Effector memory CD4-positive, alpha-beta T cell (primary cell): ENCODE measurements at regions not wholly inside any gene's neighbourhood (a gene's known extent, or its start where the extent isn't known, plus 50 kb on each side); places are given as distances from the start of the nearest gene placed in this dataset.

Experiments
- DNase-seq, 3 donors: peaks; one replicate each; pipeline ENCODE4 v3.0.0-alpha.2; 2020
- H3K27ac ChIP-seq: 2 replicates; pipeline ENCODE4 v1.7.0; 2013; ENCODE audit warnings: mild to moderate bottlenecking, low read length, moderate library complexity; ENCODE audit not compliant: insufficient read depth, poor library complexity, severe bottlenecking
- H3K27me3 ChIP-seq: replicated peaks from 2 replicates; pipeline ENCODE4 v1.7.0; 2013; ENCODE audit warnings: mild to moderate bottlenecking, low read length; ENCODE audit not compliant: insufficient read depth, control insufficient read depth, poor library complexity, severe bottlenecking
- H3K36me3 ChIP-seq: 2 replicates; pipeline ENCODE4 v1.7.0; 2013; ENCODE audit warnings: mild to moderate bottlenecking, low read length, moderate library complexity; ENCODE audit not compliant: control insufficient read depth, insufficient read depth
- H3K4me1 ChIP-seq: 2 replicates; pipeline ENCODE4 v1.7.0; 2013; ENCODE audit warnings: low read length, mild to moderate bottlenecking; ENCODE audit not compliant: control insufficient read depth, insufficient read depth, poor library complexity, severe bottlenecking
- H3K4me3 ChIP-seq: 2 replicates; pipeline ENCODE4 v1.7.0; 2013; ENCODE audit warnings: low read length, low read depth, mild to moderate bottlenecking; ENCODE audit not compliant: insufficient read depth, poor library complexity, severe bottlenecking
- H3K9me3 ChIP-seq: 2 replicates; pipeline ENCODE4 v1.7.0; 2013; ENCODE audit warnings: mild to moderate bottlenecking, low read length, moderate library complexity; ENCODE audit not compliant: control insufficient read depth

DNA sequence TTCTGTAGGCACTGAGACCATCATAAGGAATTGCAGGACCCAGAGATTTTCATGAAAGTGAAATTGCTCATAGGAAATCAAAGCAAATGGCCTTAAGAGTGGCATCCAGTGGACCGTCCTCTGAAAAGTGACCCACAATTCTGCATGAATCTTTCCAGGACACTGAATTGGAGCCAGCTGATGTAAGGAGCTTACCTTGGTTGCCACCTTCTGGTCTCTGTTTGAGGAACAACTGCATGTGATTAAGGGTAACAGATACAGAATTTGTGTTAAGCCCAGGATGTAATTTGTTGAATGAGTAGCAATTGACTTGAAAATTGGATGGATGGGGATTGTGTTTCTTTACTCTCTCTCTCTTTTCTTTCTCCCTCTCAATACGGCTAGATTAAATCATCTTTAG is 49.9 kb upstream of the GAS1 start:
- H3K27me3 ChIP-seq: no peaks in the 10 kb centered on the region
- no peak for DNase-seq

DNA sequence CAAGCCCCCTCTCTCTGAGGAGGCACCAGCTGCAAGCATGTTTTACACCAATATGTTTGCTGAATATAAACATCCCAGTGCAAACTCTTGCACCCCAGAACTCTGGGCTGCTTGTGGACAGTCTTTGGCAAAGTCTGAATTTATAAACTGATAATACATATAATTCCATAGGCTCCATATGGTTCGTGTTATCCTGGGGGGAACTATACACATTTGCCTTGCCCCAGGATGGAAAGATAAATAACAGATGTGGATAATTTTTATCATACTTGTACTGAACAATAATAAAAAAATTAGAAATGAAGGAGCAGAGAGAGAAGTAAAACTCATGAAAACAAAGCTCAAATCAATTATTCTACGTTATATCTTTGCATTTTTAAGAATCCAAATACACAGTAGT is 50.6 kb upstream of the GAS1 start:
- H3K9me3 ChIP-seq: no peaks in the 10 kb centered on the region
- no peaks in the 10 kb centered on the region for H3K36me3 ChIP-seq
- no peak overlapping the region for H3K27ac ChIP-seq
- H3K27me3 ChIP-seq: no peaks in the 10 kb centered on the region
- DNase-seq: no peak
- no peak overlapping the region for H3K4me3 ChIP-seq
- H3K4me1 ChIP-seq: no peaks in the 10 kb centered on the region

More for the DNA sequence above, 49.9 kb upstream of the GAS1 start:
- Histone ChIP-seq H3K36me3 (no peaks in the 10 kb centered on the region), H3K9me3 (no peaks in the 10 kb centered on the region), H3K4me1 (no peaks in the 10 kb centered on the region), H3K27ac (no peak overlapping the region), H3K4me3 (no peak overlapping the region)

- no peak overlapping the region for H3K4me3 ChIP-seq
- H3K27ac ChIP-seq: no peak overlapping the region
- no peaks in the 10 kb centered on the region for H3K36me3 ChIP-seq
- no peaks in the 10 kb centered on the region for H3K9me3 ChIP-seq
- DNase-seq: no peak
- H3K4me1 ChIP-seq: no peaks in the 10 kb centered on the region
- no peaks in the 10 kb centered on the region for H3K27me3 ChIP-seq
Measured at GRCh38 chr9:87002517-87002916, 55.2 kb upstream of the GAS1 start.

- no peak for DNase-seq
- Histone ChIP-seq H3K27me3 (no peaks in the 10 kb centered on the region), H3K4me3 (no peak overlapping the region)
Measured at GRCh38 chr9:87004016-87004415, 56.7 kb upstream of the GAS1 start.

DNA sequence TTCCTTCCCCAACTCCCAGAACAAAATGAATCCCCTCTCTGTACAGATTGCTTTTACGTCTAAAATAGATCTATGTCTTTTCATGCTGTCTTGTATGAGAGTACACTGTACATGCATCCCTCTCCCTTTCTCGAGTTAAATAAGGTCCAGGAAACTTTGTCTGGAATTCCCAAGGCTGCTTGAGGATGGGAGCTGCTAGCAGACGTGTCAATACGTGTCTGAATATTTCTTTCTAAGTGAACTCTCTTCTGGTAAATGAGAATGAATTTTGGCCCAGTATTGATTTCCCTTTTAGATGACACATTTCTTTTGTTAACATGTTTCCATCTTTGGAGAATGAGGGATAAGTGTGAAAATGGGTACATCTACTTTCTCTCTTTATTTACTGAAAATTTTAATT is 59.6 kb upstream of the GAS1 start:
- H3K27ac ChIP-seq: no peak overlapping the region
- H3K4me3 ChIP-seq: no peak overlapping the region
- H3K27me3 ChIP-seq: no peaks in the 10 kb centered on the region
- no peaks in the 10 kb centered on the region for H3K4me1 ChIP-seq
- no peaks in the 10 kb centered on the region for H3K36me3 ChIP-seq
- no peak for DNase-seq
- no peaks in the 10 kb centered on the region for H3K9me3 ChIP-seq

More at GRCh38 chr9:87004016-87004415, 56.7 kb upstream of the GAS1 start:
- Histone ChIP-seq H3K36me3 (no peaks in the 10 kb centered on the region), H3K9me3 (no peaks in the 10 kb centered on the region), H3K4me1 (no peaks in the 10 kb centered on the region), H3K27ac (no peak overlapping the region)

- Histone ChIP-seq H3K4me3 (no peak overlapping the region), H3K4me1 (no peaks in the 10 kb centered on the region), H3K27me3 (no peaks in the 10 kb centered on the region), H3K9me3 (no peaks in the 10 kb centered on the region), H3K36me3 (no peaks in the 10 kb centered on the region), H3K27ac (no peak overlapping the region)
- DNase-seq: no peak
Measured at GRCh38 chr9:87007711-87008366, 60.5 kb upstream of the GAS1 start.

GRCh38 chr9:87008667-87009066 is 61.4 kb upstream of the GAS1 start:
- Histone ChIP-seq H3K4me1 (no peaks in the 10 kb centered on the region), H3K4me3 (no peak overlapping the region), H3K27ac (no peak overlapping the region), H3K36me3 (no peaks in the 10 kb centered on the region), H3K27me3 (no peaks in the 10 kb centered on the region), H3K9me3 (no peaks in the 10 kb centered on the region)
- no peak for DNase-seq

- H3K27me3 ChIP-seq: no peaks in the 10 kb centered on the region
- no peak overlapping the region for H3K4me3 ChIP-seq
- H3K36me3 ChIP-seq: no peaks in the 10 kb centered on the region
- no peaks in the 10 kb centered on the region for H3K4me1 ChIP-seq
- no peak overlapping the region for H3K27ac ChIP-seq
- no peaks in the 10 kb centered on the region for H3K9me3 ChIP-seq
- no peak for DNase-seq
Measured at GRCh38 chr9:87010626-87011025, 63.3 kb upstream of the GAS1 start.

DNA sequence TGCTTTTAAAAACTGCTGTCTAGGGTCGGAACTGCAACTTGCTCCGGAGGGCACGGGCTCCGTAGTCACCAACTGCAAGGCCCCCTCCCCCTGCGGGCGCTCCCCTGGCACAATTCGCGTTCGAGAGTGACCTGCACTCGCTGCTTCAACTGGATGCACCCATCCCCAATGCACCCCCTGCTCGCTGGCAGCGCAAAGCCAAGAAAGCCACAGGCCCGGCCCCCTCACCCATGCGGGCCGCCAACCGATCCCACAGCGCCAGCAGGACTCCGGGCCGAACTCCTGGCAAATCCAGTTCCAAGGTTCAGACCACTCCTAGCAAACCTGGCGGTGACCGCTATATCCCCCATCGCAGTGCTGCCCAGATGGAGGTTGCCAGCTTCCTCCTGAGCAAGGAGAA is 64.2 kb upstream of the GAS1 start:
- no peak overlapping the region for H3K27ac ChIP-seq
- no peak overlapping the region for H3K4me3 ChIP-seq
- H3K4me1 ChIP-seq: no peaks in the 10 kb centered on the region
- no peak for DNase-seq
- H3K9me3 ChIP-seq: no peaks in the 10 kb centered on the region
- H3K27me3 ChIP-seq: no peaks in the 10 kb centered on the region
- H3K36me3 ChIP-seq: no peaks in the 10 kb centered on the region

DNA sequence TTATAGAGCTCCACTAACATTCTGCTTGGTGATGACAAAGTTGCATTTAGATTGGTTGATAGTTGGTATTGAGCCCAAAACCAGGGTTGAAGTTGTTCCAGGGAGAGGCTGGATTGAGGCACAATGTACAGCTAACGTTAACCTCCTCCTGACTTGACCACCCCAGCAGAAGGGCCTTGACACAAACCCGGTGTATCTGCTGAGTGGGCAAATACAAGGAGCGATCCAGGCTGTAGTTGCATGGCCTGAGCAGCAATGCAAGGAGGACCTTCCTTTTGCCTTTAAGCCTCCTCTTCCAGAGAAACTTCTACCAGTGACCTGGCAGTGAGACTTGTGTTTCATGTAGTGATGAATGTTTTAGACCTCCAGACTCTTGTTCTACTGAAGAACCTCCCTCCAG is 66.2 kb upstream of the GAS1 start:
- no peaks in the 10 kb centered on the region for H3K36me3 ChIP-seq
- no peak for DNase-seq
- H3K27ac ChIP-seq: no peak overlapping the region
- H3K27me3 ChIP-seq: no peaks in the 10 kb centered on the region
- H3K4me3 ChIP-seq: no peak overlapping the region
- no peaks in the 10 kb centered on the region for H3K4me1 ChIP-seq
- no peaks in the 10 kb centered on the region for H3K9me3 ChIP-seq
